HepG2 (cell line): ENCODE measurements at regions not wholly inside any gene's neighbourhood (a gene's known extent, or its start where the extent isn't known, plus 50 kb on each side); places are given as distances from the start of the nearest gene placed in this dataset.

Experiments used
- ATAC-seq: fragments of 200-7000 bp; cut with Tn5 transposase; 3 replicates; pipeline ENCODE4 v1.9.1; 2020; ENCODE audit warnings: mild to moderate bottlenecking, moderate library complexity
- BruUV-seq: library from RNA; stranded (reverse); fragments of 400-500 nt; replicated peaks from 2 replicates; lab custom pipeline; 2021; lab: Mats Ljungman, UMichigan
- CTCF ChIA-PET: fragments of 300-600 bp; formaldehyde crosslinking; extraction: SDS; loops from one replicate; lab custom pipeline; 2021; ENCODE audit warnings: low total read pairs, inconsistent platforms, low intra/inter-chr PET ratio; lab: Yijun Ruan, JAX
- POLR2A ChIA-PET: fragments of 350-600 bp; sonication (Branson Sonifier 250); formaldehyde crosslinking; loops from one replicate; lab custom pipeline; 2020; ENCODE audit warnings: antibody characterized with exemption, inconsistent platforms; lab: Yijun Ruan, JAX
- DNase-seq: peaks from one replicate; pipeline ENCODE4 v3.0.0-alpha.2; 2015; ENCODE audit warnings: low spot score
- FAIRE-seq: peaks from 3 replicates; lab custom pipeline; 2011; peaks lifted over from hg19 to GRCh38; lab: Jason Lieb, UNC
- H2AFZ ChIP-seq: one replicate; pipeline ENCODE4 v1.6.1; 2011; ENCODE audit warnings: low read length, inconsistent platforms
- H3K27ac ChIP-seq: fragments of 300-600 bp; 3 replicates; pipeline ENCODE4 v1.8.0; 2011; ENCODE audit warnings: mixed run types, mild to moderate bottlenecking, mixed read lengths, low read length, inconsistent platforms; ENCODE audit not compliant: insufficient read depth; ENCODE audit errors: extremely low read length
- H3K27me3 ChIP-seq, 2 experiments: fragments of 200-600 bp in 1 of 2; 2 replicates in 1 of 2; 3 replicates in 1 of 2; pipeline versions ENCODE4 v1.6.0 to v1.8.0; 2011; ENCODE audit warnings: low read length in 2 of 2, mild to moderate bottlenecking in 2 of 2, moderate library complexity in 2 of 2, inconsistent platforms in 1 of 2; ENCODE audit not compliant: insufficient read depth in 2 of 2, control insufficient read depth in 1 of 2
- H3K36me3 ChIP-seq, 2 experiments: fragments of 200-600 bp in 1 of 2; replicated peaks in 1 of 2; 2 replicates in 1 of 2; 3 replicates in 1 of 2; pipeline versions ENCODE4 v1.5.1 to v1.8.0; 2011; ENCODE audit warnings: low read length in 2 of 2, inconsistent platforms in 1 of 2; ENCODE audit not compliant: insufficient read depth in 2 of 2, control insufficient read depth in 1 of 2
- H3K4me1 ChIP-seq: 2 replicates; pipeline ENCODE4 v1.5.1; 2012; ENCODE audit warnings: low read length, inconsistent platforms; ENCODE audit not compliant: insufficient read depth
- H3K4me2 ChIP-seq: 2 replicates; pipeline ENCODE4 v1.6.0; 2011; ENCODE audit warnings: low read depth, low read length, inconsistent platforms
- H3K4me3 ChIP-seq, 3 experiments: fragments of 200-600 bp in 1 of 3; sonication (generic), shearing (Covaris generic) in 1 of 3; replicated peaks in 1 of 3; 2 replicates each; pipeline ENCODE4 v1.5.1; 2011 to 2016; ENCODE audit warnings: low read length in 3 of 3, inconsistent platforms in 2 of 3, low read depth in 2 of 3, mild to moderate bottlenecking in 2 of 3, control low read depth in 1 of 3, mixed read lengths in 1 of 3; ENCODE audit not compliant: insufficient read depth in 1 of 3
- H3K79me2 ChIP-seq: one replicate; pipeline ENCODE4 v1.6.1; 2011; ENCODE audit warnings: low read length, inconsistent platforms; ENCODE audit not compliant: insufficient read depth
- H3K9ac ChIP-seq: 2 replicates; pipeline ENCODE4 v1.6.0; 2011; ENCODE audit warnings: mild to moderate bottlenecking, low read depth, low read length, inconsistent platforms; ENCODE audit not compliant: insufficient read depth
- H3K9me3 ChIP-seq: 2 replicates; pipeline ENCODE4 v1.5.1; 2012; ENCODE audit warnings: mild to moderate bottlenecking, low read length
- H4K20me1 ChIP-seq: 2 replicates; pipeline ENCODE4 v1.6.0; 2011; ENCODE audit warnings: inconsistent platforms, mild to moderate bottlenecking, low read length, moderate library complexity; ENCODE audit not compliant: insufficient read depth
- DNMT3B ChIP-seq: conservative IDR thresholded peaks from 2 replicates; pipeline ENCODE4 v1.6.1; 2016; ENCODE audit warnings: missing biosample characterization, control low read depth
- HMG20A ChIP-seq: IDR thresholded peaks from 2 replicates; pipeline ENCODE4 v1.6.1; 2016; ENCODE audit warnings: borderline replicate concordance
- HOXA5 ChIP-seq: sonication (generic); formaldehyde crosslinking; IDR thresholded peaks from 2 replicates; pipeline ENCODE4 v1.4.0; 2020; ENCODE audit warnings: missing genetic modification reagents
- PRPF4 ChIP-seq: fragments of 200-400 bp; formaldehyde crosslinking; IDR thresholded peaks from 2 replicates; pipeline ENCODE4 v1.6.1; 2016; ENCODE audit warnings: low read length, low read depth; ENCODE audit not compliant: poor library complexity, severe bottlenecking
- ZNF468 ChIP-seq: sonication (generic); formaldehyde crosslinking; IDR thresholded peaks from 2 replicates; pipeline ENCODE4 v1.8.0; 2022; ENCODE audit warnings: mild to moderate bottlenecking, moderate library complexity, missing genetic modification reagents
- ZNF652 ChIP-seq: IDR thresholded peaks from 2 replicates; pipeline ENCODE4 v1.6.1; 2016; ENCODE audit warnings: low read depth, borderline replicate concordance
- ZNF839 ChIP-seq: sonication (generic); formaldehyde crosslinking; IDR thresholded peaks from 2 replicates; pipeline ENCODE4 v1.4.0; 2020; ENCODE audit warnings: missing genetic modification reagents, mild to moderate bottlenecking, borderline replicate concordance
- in situ Hi-C: cut with HindIII; loops from 2 replicates; pipeline ENCODE4 v1.10.0; 2017; ENCODE audit warnings: low pct_unique_long_range_greater_than_20kb; ENCODE audit not compliant: extremely low pct_ligation_motif_present
- intact Hi-C: fragments of 100-400 bp; cut with micrococcal nuclease; formaldehyde crosslinking; loops from one replicate; pipeline ENCODE4 v1.10.0; 2022; ENCODE audit not compliant: unreplicated experiment
- TF ChIP-seq, protein P1 (sequence below): sonication (generic); formaldehyde crosslinking; IDR thresholded peaks from 2 replicates; pipeline ENCODE4 v1.4.0; 2020; ENCODE audit warnings: missing genetic modification reagents
- TF ChIP-seq, protein P2 (sequence below): sonication (generic); IDR thresholded peaks from 2 replicates; pipeline ENCODE4 v1.6.1; 2016; ENCODE audit warnings: low read depth, borderline replicate concordance
- TF ChIP-seq, protein P3 (sequence below): sonication (generic); formaldehyde crosslinking; IDR thresholded peaks from 2 replicates; pipeline ENCODE4 v1.5.0; 2020; ENCODE audit warnings: missing genetic modification reagents
- TF ChIP-seq, protein P4 (sequence below): sonication (generic); formaldehyde crosslinking; IDR thresholded peaks from 2 replicates; pipeline ENCODE4 v1.9.0; 2021; ENCODE audit warnings: missing genetic modification reagents, borderline replicate concordance
- TF ChIP-seq, protein P5 (sequence below): sonication (generic); formaldehyde crosslinking; IDR thresholded peaks from 2 replicates; pipeline ENCODE4 v1.9.0; 2021; ENCODE audit warnings: missing genetic modification reagents, borderline replicate concordance

DNA sequence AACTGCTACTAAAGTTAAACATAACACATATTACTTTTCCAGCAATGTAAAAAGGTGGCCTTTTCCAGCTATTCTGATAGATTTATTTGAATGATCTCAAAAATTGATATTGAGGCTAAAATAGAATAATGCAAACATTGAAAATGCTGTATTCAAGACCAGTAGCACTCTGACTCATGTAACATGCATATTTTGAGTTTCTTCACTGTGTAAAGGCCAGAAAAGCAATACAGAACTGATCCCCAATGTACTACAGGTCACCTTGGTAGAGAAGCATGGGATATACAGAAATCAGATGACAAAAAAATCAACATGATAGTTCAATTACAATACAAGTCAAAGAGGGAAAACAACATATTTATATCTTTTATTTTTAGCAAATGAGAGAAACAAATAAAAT is 419.6 kb downstream of the DIPK2A start:
- Histone ChIP-seq H3K27me3 (no peaks in the 10 kb centered on the region), H3K4me3 (no peak overlapping the region), H3K9ac (no peak overlapping the region), H3K36me3 (no peaks in the 10 kb centered on the region), H3K9me3 (peaks cover 15% of the 10 kb centered on the region; the same call in 1 of the 2 replicates), H3K27ac (no peak overlapping the region), H4K20me1 (no peaks in the 10 kb centered on the region), H3K4me1 (no peaks in the 10 kb centered on the region), H2AFZ (no peak overlapping the region), H3K79me2 (no peaks in the 10 kb centered on the region), H3K4me2 (no peak overlapping the region)
- ChIA-PET CTCF (no interaction called here), POLR2A (no interaction called here)
- TF ChIP-seq, protein P1, sequence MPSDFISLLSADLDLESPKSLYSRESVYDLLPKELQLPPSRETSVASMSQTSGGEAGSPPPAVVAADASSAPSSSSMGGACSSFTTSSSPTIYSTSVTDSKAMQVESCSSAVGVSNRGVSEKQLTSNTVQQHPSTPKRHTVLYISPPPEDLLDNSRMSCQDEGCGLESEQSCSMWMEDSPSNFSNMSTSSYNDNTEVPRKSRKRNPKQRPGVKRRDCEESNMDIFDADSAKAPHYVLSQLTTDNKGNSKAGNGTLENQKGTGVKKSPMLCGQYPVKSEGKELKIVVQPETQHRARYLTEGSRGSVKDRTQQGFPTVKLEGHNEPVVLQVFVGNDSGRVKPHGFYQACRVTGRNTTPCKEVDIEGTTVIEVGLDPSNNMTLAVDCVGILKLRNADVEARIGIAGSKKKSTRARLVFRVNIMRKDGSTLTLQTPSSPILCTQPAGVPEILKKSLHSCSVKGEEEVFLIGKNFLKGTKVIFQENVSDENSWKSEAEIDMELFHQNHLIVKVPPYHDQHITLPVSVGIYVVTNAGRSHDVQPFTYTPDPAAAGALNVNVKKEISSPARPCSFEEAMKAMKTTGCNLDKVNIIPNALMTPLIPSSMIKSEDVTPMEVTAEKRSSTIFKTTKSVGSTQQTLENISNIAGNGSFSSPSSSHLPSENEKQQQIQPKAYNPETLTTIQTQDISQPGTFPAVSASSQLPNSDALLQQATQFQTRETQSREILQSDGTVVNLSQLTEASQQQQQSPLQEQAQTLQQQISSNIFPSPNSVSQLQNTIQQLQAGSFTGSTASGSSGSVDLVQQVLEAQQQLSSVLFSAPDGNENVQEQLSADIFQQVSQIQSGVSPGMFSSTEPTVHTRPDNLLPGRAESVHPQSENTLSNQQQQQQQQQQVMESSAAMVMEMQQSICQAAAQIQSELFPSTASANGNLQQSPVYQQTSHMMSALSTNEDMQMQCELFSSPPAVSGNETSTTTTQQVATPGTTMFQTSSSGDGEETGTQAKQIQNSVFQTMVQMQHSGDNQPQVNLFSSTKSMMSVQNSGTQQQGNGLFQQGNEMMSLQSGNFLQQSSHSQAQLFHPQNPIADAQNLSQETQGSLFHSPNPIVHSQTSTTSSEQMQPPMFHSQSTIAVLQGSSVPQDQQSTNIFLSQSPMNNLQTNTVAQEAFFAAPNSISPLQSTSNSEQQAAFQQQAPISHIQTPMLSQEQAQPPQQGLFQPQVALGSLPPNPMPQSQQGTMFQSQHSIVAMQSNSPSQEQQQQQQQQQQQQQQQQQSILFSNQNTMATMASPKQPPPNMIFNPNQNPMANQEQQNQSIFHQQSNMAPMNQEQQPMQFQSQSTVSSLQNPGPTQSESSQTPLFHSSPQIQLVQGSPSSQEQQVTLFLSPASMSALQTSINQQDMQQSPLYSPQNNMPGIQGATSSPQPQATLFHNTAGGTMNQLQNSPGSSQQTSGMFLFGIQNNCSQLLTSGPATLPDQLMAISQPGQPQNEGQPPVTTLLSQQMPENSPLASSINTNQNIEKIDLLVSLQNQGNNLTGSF, result no peak
- TF ChIP-seq, protein P2, sequence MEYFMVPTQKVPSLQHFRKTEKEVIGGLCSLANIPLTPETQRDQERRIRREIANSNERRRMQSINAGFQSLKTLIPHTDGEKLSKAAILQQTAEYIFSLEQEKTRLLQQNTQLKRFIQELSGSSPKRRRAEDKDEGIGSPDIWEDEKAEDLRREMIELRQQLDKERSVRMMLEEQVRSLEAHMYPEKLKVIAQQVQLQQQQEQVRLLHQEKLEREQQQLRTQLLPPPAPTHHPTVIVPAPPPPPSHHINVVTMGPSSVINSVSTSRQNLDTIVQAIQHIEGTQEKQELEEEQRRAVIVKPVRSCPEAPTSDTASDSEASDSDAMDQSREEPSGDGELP, result no peak
- TF ChIP-seq ZNF839 (CRISPR knock-in tag), result no peak
- TF ChIP-seq, protein P3, sequence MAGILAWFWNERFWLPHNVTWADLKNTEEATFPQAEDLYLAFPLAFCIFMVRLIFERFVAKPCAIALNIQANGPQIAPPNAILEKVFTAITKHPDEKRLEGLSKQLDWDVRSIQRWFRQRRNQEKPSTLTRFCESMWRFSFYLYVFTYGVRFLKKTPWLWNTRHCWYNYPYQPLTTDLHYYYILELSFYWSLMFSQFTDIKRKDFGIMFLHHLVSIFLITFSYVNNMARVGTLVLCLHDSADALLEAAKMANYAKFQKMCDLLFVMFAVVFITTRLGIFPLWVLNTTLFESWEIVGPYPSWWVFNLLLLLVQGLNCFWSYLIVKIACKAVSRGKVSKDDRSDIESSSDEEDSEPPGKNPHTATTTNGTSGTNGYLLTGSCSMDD (CRISPR knock-in tag), result no peak
- TF ChIP-seq DNMT3B, result no peak
- TF ChIP-seq ZNF652 (CRISPR knock-in tag), result no peak
- TF ChIP-seq HOXA5, result no peak
- no peak for TF ChIP-seq ZNF468 (CRISPR knock-in tag)
- TF ChIP-seq, protein P4, sequence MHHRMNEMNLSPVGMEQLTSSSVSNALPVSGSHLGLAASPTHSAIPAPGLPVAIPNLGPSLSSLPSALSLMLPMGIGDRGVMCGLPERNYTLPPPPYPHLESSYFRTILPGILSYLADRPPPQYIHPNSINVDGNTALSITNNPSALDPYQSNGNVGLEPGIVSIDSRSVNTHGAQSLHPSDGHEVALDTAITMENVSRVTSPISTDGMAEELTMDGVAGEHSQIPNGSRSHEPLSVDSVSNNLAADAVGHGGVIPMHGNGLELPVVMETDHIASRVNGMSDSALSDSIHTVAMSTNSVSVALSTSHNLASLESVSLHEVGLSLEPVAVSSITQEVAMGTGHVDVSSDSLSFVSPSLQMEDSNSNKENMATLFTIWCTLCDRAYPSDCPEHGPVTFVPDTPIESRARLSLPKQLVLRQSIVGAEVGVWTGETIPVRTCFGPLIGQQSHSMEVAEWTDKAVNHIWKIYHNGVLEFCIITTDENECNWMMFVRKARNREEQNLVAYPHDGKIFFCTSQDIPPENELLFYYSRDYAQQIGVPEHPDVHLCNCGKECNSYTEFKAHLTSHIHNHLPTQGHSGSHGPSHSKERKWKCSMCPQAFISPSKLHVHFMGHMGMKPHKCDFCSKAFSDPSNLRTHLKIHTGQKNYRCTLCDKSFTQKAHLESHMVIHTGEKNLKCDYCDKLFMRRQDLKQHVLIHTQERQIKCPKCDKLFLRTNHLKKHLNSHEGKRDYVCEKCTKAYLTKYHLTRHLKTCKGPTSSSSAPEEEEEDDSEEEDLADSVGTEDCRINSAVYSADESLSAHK (CRISPR knock-in tag), result no peak
- TF ChIP-seq PRPF4, result no peak
- no peak for TF ChIP-seq HMG20A (CRISPR knock-in tag)
- TF ChIP-seq, protein P5, sequence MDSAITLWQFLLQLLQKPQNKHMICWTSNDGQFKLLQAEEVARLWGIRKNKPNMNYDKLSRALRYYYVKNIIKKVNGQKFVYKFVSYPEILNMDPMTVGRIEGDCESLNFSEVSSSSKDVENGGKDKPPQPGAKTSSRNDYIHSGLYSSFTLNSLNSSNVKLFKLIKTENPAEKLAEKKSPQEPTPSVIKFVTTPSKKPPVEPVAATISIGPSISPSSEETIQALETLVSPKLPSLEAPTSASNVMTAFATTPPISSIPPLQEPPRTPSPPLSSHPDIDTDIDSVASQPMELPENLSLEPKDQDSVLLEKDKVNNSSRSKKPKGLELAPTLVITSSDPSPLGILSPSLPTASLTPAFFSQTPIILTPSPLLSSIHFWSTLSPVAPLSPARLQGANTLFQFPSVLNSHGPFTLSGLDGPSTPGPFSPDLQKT (CRISPR knock-in tag), result no peak
- DNase-seq (no peak), ATAC-seq (no peak), FAIRE-seq (no peak)
- BruUV-seq, result no TSS peak
- in situ Hi-C loops (no loop called here), intact Hi-C loops (no loop called here)
